ENCODE measurements at regions not wholly inside any gene's neighbourhood (a gene's known extent, or its start where the extent isn't known, plus 50 kb on each side); places are given as distances from the start of the nearest gene placed in this dataset.
"Not testable (repeated sequence)": the region's sequence is repeated elsewhere in the genome, so short reads cannot be mapped to it uniquely, and the experiment has no call there.

- not testable (repeated sequence) for H2AFZ ChIP-seq; H3K27ac ChIP-seq; H3K4me3 ChIP-seq; H3K4me1 ChIP-seq (ENCODE audit: insufficient read depth); H3K79me2 ChIP-seq; H3K36me3 ChIP-seq (replicated peaks; ENCODE audit: insufficient read depth, low read depth); H3K9me2 ChIP-seq (replicated peaks; ENCODE audit: insufficient read depth); DNase-seq (ENCODE audit: low spot score); H3K4me2 ChIP-seq; H3K27me3 ChIP-seq; H3K9me3 ChIP-seq (ENCODE audit: low read depth); H4K20me1 ChIP-seq (ENCODE audit: insufficient read depth, poor library complexity, severe bottlenecking)
- 90% methylated on average over 1 of the region's 1 CpG for WGBS (ENCODE audit: low lambda C conversion rate, missing lambda C conversion rate)
Observed at GRCh38 chr22:11690170-11690569, 3837.8 kb upstream of the OR11H1 start.

- whole genome bisulfite sequencing (ENCODE audit: low lambda C conversion rate, missing lambda C conversion rate): 86% methylated on average over 10 of the region's 14 CpGs
- H3K4me2 ChIP-seq: not testable (repeated sequence)
- DNase-seq (ENCODE audit: low spot score): peak; percentile 1
Observed at GRCh38 chr22:11703588-11703987, 3824.4 kb upstream of the OR11H1 start.

GRCh38 chr22:11706826-11707225 is 3821.2 kb upstream of the OR11H1 start:
- not testable (repeated sequence) for H3K9me2 ChIP-seq (replicated peaks; ENCODE audit: insufficient read depth); H2AFZ ChIP-seq; H3K27me3 ChIP-seq; H3K36me3 ChIP-seq (replicated peaks; ENCODE audit: insufficient read depth, low read depth); DNase-seq (ENCODE audit: low spot score); H3K4me2 ChIP-seq; H3K9me3 ChIP-seq (ENCODE audit: low read depth); H3K4me3 ChIP-seq; H3K27ac ChIP-seq; H3K79me2 ChIP-seq; H4K20me1 ChIP-seq (ENCODE audit: insufficient read depth, poor library complexity, severe bottlenecking); H3K4me1 ChIP-seq (ENCODE audit: insufficient read depth)
- WGBS (ENCODE audit: low lambda C conversion rate, missing lambda C conversion rate): 100% methylated on average over 2 of the region's 35 CpGs

More at GRCh38 chr22:11703588-11703987, 3824.4 kb upstream of the OR11H1 start:
- not testable (repeated sequence) for H3K4me3 ChIP-seq; H4K20me1 ChIP-seq (ENCODE audit: insufficient read depth, poor library complexity, severe bottlenecking); H3K27me3 ChIP-seq; H3K4me1 ChIP-seq (ENCODE audit: insufficient read depth); H3K9me3 ChIP-seq (ENCODE audit: low read depth); H3K27ac ChIP-seq; H3K79me2 ChIP-seq; H2AFZ ChIP-seq; H3K9me2 ChIP-seq (replicated peaks; ENCODE audit: insufficient read depth); H3K36me3 ChIP-seq (replicated peaks; ENCODE audit: insufficient read depth, low read depth)

Measured in hepatocyte (in vitro differentiated cells).